ENCODE measurements at regions not wholly inside any gene's neighbourhood (a gene's known extent, or its start where the extent isn't known, plus 50 kb on each side); places are given as distances from the start of the nearest gene placed in this dataset.

- DNase-seq = no peak
- H3K9ac ChIP-seq (ENCODE audit: low read length) = no peak overlapping the region
- no peaks in the 10 kb centered on the region for H4K20me1 ChIP-seq (ENCODE audit: insufficient read depth, low read length)
- H3K9me2 ChIP-seq (replicated peaks; ENCODE audit: insufficient read depth, low read length) = no peaks in the 10 kb centered on the region
- H3K9me3 ChIP-seq (replicated peaks; ENCODE audit: insufficient read depth, low read length) = no peaks in the 10 kb centered on the region
- no peaks in the 10 kb centered on the region for H3K4me1 ChIP-seq (ENCODE audit: low read length)
- H3K27ac ChIP-seq (ENCODE audit: low read length) = no peak overlapping the region
- no peak overlapping the region for H2AFZ ChIP-seq (ENCODE audit: low read length)
- no peaks in the 10 kb centered on the region for H3K27me3 ChIP-seq (replicated peaks; ENCODE audit: insufficient read depth, low read length)
- H3K79me2 ChIP-seq (ENCODE audit: low read length) = no peaks in the 10 kb centered on the region
- TF ChIP-seq EZH2 (optimal IDR thresholded peaks at IDR 0.05; ENCODE audit: low read depth, low read length) = no peak
- TF ChIP-seq EZH2phosphoT487 (IDR thresholded peaks at IDR 0.05; ENCODE audit: low read length) = no peak
- TF ChIP-seq CTCF (IDR thresholded peaks at IDR 0.05; ENCODE audit: low read length) = no peak
- no peak overlapping the region for H3K4me3 ChIP-seq (ENCODE audit: low read length)
- H3K4me2 ChIP-seq (ENCODE audit: low read depth, low read length) = no peak overlapping the region
- H3K36me3 ChIP-seq (replicated peaks; ENCODE audit: insufficient read depth, low read length) = no peaks in the 10 kb centered on the region
- no peaks in the 10 kb centered on the region for H3F3A ChIP-seq (ENCODE audit: insufficient read depth, low read length)
Observed at GRCh38 chr13:65724226-65724625, 1505.9 kb downstream of the PCDH9 start.

DNA sequence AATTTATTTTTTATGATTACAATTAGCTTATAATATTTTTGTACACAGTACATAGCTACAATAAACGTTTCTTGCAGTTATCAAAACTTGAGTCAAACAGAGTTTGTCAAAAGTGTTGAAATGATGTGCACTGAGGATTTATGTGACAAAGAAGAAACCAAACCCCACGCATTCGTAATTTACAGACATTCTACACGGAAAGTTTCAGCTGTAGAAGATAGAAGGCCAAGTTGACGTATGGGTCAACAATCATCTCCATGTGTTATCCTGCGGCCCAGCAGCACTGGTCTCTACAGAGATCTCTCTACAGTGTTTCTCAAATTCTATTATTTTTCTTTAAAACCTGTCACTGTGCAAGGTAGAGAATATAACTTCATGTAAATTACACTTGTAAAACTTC lies 1507.6 kb downstream of the PCDH9 start:
- Histone ChIP-seq H3K4me3 (ENCODE audit: low read length) (no peak overlapping the region), H2AFZ (ENCODE audit: low read length) (no peak overlapping the region), H3K27me3 (replicated peaks; ENCODE audit: insufficient read depth, low read length) (no peaks in the 10 kb centered on the region), H3K27ac (ENCODE audit: low read length) (no peak overlapping the region), H3K36me3 (replicated peaks; ENCODE audit: insufficient read depth, low read length) (no peaks in the 10 kb centered on the region), H3K4me1 (ENCODE audit: low read length) (no peaks in the 10 kb centered on the region), H3K4me2 (ENCODE audit: low read depth, low read length) (no peak overlapping the region), H3F3A (ENCODE audit: insufficient read depth, low read length) (no peaks in the 10 kb centered on the region), H3K9me2 (replicated peaks; ENCODE audit: insufficient read depth, low read length) (no peaks in the 10 kb centered on the region), H3K9me3 (replicated peaks; ENCODE audit: insufficient read depth, low read length) (no peaks in the 10 kb centered on the region), H3K79me2 (ENCODE audit: low read length) (no peaks in the 10 kb centered on the region), H3K9ac (ENCODE audit: low read length) (no peak overlapping the region), H4K20me1 (ENCODE audit: insufficient read depth, low read length) (no peaks in the 10 kb centered on the region)
- TF ChIP-seq EZH2 (optimal IDR thresholded peaks at IDR 0.05; ENCODE audit: low read depth, low read length) (no peak), CTCF (IDR thresholded peaks at IDR 0.05; ENCODE audit: low read length) (no peak), EZH2phosphoT487 (IDR thresholded peaks at IDR 0.05; ENCODE audit: low read length) (no peak)
- DNase-seq = no peak

DNA sequence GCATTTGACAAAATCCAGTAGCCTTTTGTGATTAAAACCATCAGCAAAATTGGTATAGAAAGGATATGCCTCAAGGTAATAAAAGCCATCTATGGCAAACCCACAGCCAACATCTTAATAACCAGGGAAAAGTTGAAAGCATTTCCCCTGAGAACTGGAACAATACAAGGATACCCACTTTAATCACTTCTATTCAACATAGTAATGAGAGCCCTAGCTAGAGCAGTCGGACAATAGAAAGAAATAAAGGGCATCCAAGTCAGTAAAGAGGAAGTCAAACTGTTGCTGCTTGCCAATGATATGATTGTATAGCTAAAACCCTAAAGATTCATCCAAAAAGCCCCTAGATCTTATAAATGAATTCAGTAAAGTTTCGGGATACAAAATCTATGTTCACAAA lies 1510.3 kb downstream of the PCDH9 start:
- no peaks in the 10 kb centered on the region for H3K27me3 ChIP-seq (replicated peaks; ENCODE audit: insufficient read depth, low read length)
- H4K20me1 ChIP-seq (ENCODE audit: insufficient read depth, low read length) = no peaks in the 10 kb centered on the region
- TF ChIP-seq EZH2 (optimal IDR thresholded peaks at IDR 0.05; ENCODE audit: low read depth, low read length) (no peak), CTCF (IDR thresholded peaks at IDR 0.05; ENCODE audit: low read length) (no peak), EZH2phosphoT487 (IDR thresholded peaks at IDR 0.05; ENCODE audit: low read length) (no peak)
- H3F3A ChIP-seq (ENCODE audit: insufficient read depth, low read length) = no peaks in the 10 kb centered on the region
- no peaks in the 10 kb centered on the region for H3K9me3 ChIP-seq (replicated peaks; ENCODE audit: insufficient read depth, low read length)
- H3K27ac ChIP-seq (ENCODE audit: low read length) = no peak overlapping the region
- H3K79me2 ChIP-seq (ENCODE audit: low read length) = no peaks in the 10 kb centered on the region
- H3K9me2 ChIP-seq (replicated peaks; ENCODE audit: insufficient read depth, low read length) = no peaks in the 10 kb centered on the region
- no peak overlapping the region for H2AFZ ChIP-seq (ENCODE audit: low read length)
- no peak for DNase-seq
- H3K36me3 ChIP-seq (replicated peaks; ENCODE audit: insufficient read depth, low read length) = no peaks in the 10 kb centered on the region
- no peaks in the 10 kb centered on the region for H3K4me1 ChIP-seq (ENCODE audit: low read length)
- H3K4me3 ChIP-seq (ENCODE audit: low read length) = no peak overlapping the region
- H3K9ac ChIP-seq (ENCODE audit: low read length) = no peak overlapping the region
- H3K4me2 ChIP-seq (ENCODE audit: low read depth, low read length) = no peak overlapping the region

Measured in MM.1S (cell line).